Activated B cell treated with CpG ODN at 0.5 μM for 24 hours (primary cell): ENCODE measurements at regions not wholly inside any gene's neighbourhood (a gene's known extent, or its start where the extent isn't known, plus 50 kb on each side); places are given as distances from the start of the nearest gene placed in this dataset.
"Not testable (repeated sequence)": the region's sequence is repeated elsewhere in the genome, so short reads cannot be mapped to it uniquely, and the experiment has no call there.

Source experiments
- ATAC-seq: fragments of 200-7000 bp; cut with Tn5 transposase; one replicate; pipeline ENCODE4 v1.10.0; 2021; ENCODE audit warnings: low read depth, mild to moderate bottlenecking, moderate library complexity
- CTCF ChIA-PET: fragments of 350-600 bp; sonication (Branson Sonifier 250); formaldehyde crosslinking; loops from one replicate; lab custom pipeline; 2021; ENCODE audit warnings: antibody characterized with exemption; lab: Charles Lee
- POLR2A ChIA-PET: fragments of 350-600 bp; sonication (Branson Sonifier 250); formaldehyde crosslinking; loops from one replicate; lab custom pipeline; 2021; ENCODE audit warnings: antibody characterized with exemption; lab: Charles Lee
- DNase-seq: peaks from one replicate; pipeline ENCODE4 v3.0.0; 2022
- H3K27ac Mint-ChIP-seq: one replicate; pipeline ENCODE4 v1.8.0; 2020; ENCODE audit warnings: mixed read lengths
- H3K27me3 Mint-ChIP-seq: one replicate; pipeline ENCODE4 v1.8.0; 2021; ENCODE audit warnings: mixed read lengths
- H3K36me3 Mint-ChIP-seq: one replicate; pipeline ENCODE4 v1.8.0; 2021; ENCODE audit warnings: low read depth, mixed read lengths
- H3K4me1 Mint-ChIP-seq: one replicate; pipeline ENCODE4 v1.8.0; 2021; ENCODE audit warnings: mixed read lengths
- H3K4me3 Mint-ChIP-seq: one replicate; pipeline ENCODE4 v1.8.0; 2020; ENCODE audit warnings: mild to moderate bottlenecking, mixed read lengths
- H3K9me3 Mint-ChIP-seq: one replicate; pipeline ENCODE4 v1.8.0; 2020; ENCODE audit warnings: mixed read lengths
- CTCF ChIP-seq: fragments of 200-600 bp; IDR thresholded peaks from one replicate; pipeline ENCODE4 v1.8.0; 2022; ENCODE audit warnings: antibody characterized with exemption, mild to moderate bottlenecking
- intact Hi-C: fragments of 100-400 bp; cut with micrococcal nuclease; formaldehyde crosslinking; loops from one replicate; pipeline ENCODE4 v1.15.1; 2024

GRCh38 chr5:57871496-57871895 is 388.9 kb upstream of the ACTBL2 start:
- DNase-seq (no peak), ATAC-seq (no peak)
- no peaks in the 10 kb centered on the region for H3K9me3 Mint-ChIP-seq
- H3K27ac Mint-ChIP-seq = no peak overlapping the region
- H3K4me3 Mint-ChIP-seq = no peak overlapping the region
- H3K36me3 Mint-ChIP-seq = no peaks in the 10 kb centered on the region
- no peak for TF ChIP-seq CTCF
- H3K4me1 Mint-ChIP-seq = no peaks in the 10 kb centered on the region
- POLR2A ChIA-PET = no interaction called here
- CTCF ChIA-PET = no interaction called here
- intact Hi-C loops = no loop called here
- peaks cover 1% of the 10 kb centered on the region for H3K27me3 Mint-ChIP-seq

- intact Hi-C loops, CTCF ChIA-PET, H3K9me3 Mint-ChIP-seq, POLR2A ChIA-PET, DNase-seq, ATAC-seq, H3K27ac Mint-ChIP-seq, H3K27me3 Mint-ChIP-seq, H3K4me3 Mint-ChIP-seq, H3K4me1 Mint-ChIP-seq, H3K36me3 Mint-ChIP-seq: not testable (repeated sequence)
Observed at GRCh38 chr5:57870267-57870666, 387.7 kb upstream of the ACTBL2 start.

- Mint-ChIP-seq H3K4me3 (no peak overlapping the region), H3K27me3 (no peaks in the 10 kb centered on the region), H3K4me1 (no peaks in the 10 kb centered on the region), H3K9me3 (no peaks in the 10 kb centered on the region), H3K36me3 (no peaks in the 10 kb centered on the region), H3K27ac (no peak overlapping the region)
- no peak for TF ChIP-seq CTCF
- ChIA-PET POLR2A (no interaction called here), CTCF (no interaction called here)
- DNase-seq (no peak), ATAC-seq (no peak)
- intact Hi-C loops = no loop called here
Observed at GRCh38 chr5:57863661-57864060, 381.1 kb upstream of the ACTBL2 start.

- Mint-ChIP-seq H3K27ac (no peak overlapping the region), H3K9me3 (no peaks in the 10 kb centered on the region), H3K27me3 (no peaks in the 10 kb centered on the region), H3K4me3 (no peak overlapping the region), H3K4me1 (no peaks in the 10 kb centered on the region), H3K36me3 (no peaks in the 10 kb centered on the region)
- no peak for TF ChIP-seq CTCF
- POLR2A ChIA-PET = no interaction called here
- CTCF ChIA-PET = no interaction called here
- intact Hi-C loops = no loop called here
- DNase-seq (no peak), ATAC-seq (no peak)
Observed at GRCh38 chr5:57862942-57863341, 380.3 kb upstream of the ACTBL2 start.

GRCh38 chr5:57862471-57862911 is 379.9 kb upstream of the ACTBL2 start:
- ATAC-seq = no peak
- Mint-ChIP-seq H3K4me3 (no peak overlapping the region), H3K36me3 (no peaks in the 10 kb centered on the region), H3K27ac (no peak overlapping the region), H3K27me3 (no peaks in the 10 kb centered on the region), H3K4me1 (no peaks in the 10 kb centered on the region), H3K9me3 (no peaks in the 10 kb centered on the region)
- no peak for TF ChIP-seq CTCF
- POLR2A ChIA-PET = no interaction called here
- no peak for DNase-seq
- intact Hi-C loops = no loop called here
- CTCF ChIA-PET = no interaction called here

GRCh38 chr5:57859626-57860025 is 377.0 kb upstream of the ACTBL2 start:
- Mint-ChIP-seq H3K27me3 (no peaks in the 10 kb centered on the region), H3K27ac (no peak overlapping the region), H3K4me3 (no peak overlapping the region), H3K4me1 (no peaks in the 10 kb centered on the region), H3K36me3 (no peaks in the 10 kb centered on the region), H3K9me3 (no peaks in the 10 kb centered on the region)
- DNase-seq (no peak), ATAC-seq (no peak)
- TF ChIP-seq CTCF = no peak
- POLR2A ChIA-PET = no interaction called here
- intact Hi-C loops = no loop called here
- CTCF ChIA-PET = no interaction called here
